Chondrocyte (in vitro differentiated cells): ENCODE measurements at regions not wholly inside any gene's neighbourhood (a gene's known extent, or its start where the extent isn't known, plus 50 kb on each side); places are given as distances from the start of the nearest gene placed in this dataset.

ENCODE experiments used
- DNase-seq: peaks from one replicate; pipeline ENCODE4 v3.0.0; 2021; ENCODE audit warnings: mixed read lengths, low spot score
- H3K27ac Mint-ChIP-seq: one replicate; pipeline ENCODE4 v1.8.0; 2021; ENCODE audit warnings: mild to moderate bottlenecking, moderate library complexity, mixed read lengths; ENCODE audit not compliant: unreplicated experiment
- H3K27me3 Mint-ChIP-seq: 2 replicates; pipeline ENCODE4 v1.8.0; 2021; ENCODE audit warnings: low read depth, mixed read lengths
- H3K36me3 Mint-ChIP-seq: 2 replicates; pipeline ENCODE4 v1.8.0; 2021; ENCODE audit warnings: low read depth, mixed read lengths
- H3K4me1 Mint-ChIP-seq: 2 replicates; pipeline ENCODE4 v1.8.0; 2021; ENCODE audit warnings: low read depth, mild to moderate bottlenecking, mixed read lengths
- H3K4me3 Mint-ChIP-seq: one replicate; pipeline ENCODE4 v1.8.0; 2021; ENCODE audit warnings: mild to moderate bottlenecking, moderate library complexity, mixed read lengths; ENCODE audit not compliant: unreplicated experiment
- H3K9me3 Mint-ChIP-seq: 2 replicates; pipeline ENCODE4 v1.8.0; 2021; ENCODE audit warnings: low read depth, mixed read lengths
- TF ChIP-seq, protein P1 (sequence below): fragments of 200-600 bp; sonication (generic); IDR thresholded peaks from 2 replicates; pipeline ENCODE4 v1.5.0; 2021; ENCODE audit warnings: antibody characterized with exemption, mild to moderate bottlenecking, moderate library complexity

DNA sequence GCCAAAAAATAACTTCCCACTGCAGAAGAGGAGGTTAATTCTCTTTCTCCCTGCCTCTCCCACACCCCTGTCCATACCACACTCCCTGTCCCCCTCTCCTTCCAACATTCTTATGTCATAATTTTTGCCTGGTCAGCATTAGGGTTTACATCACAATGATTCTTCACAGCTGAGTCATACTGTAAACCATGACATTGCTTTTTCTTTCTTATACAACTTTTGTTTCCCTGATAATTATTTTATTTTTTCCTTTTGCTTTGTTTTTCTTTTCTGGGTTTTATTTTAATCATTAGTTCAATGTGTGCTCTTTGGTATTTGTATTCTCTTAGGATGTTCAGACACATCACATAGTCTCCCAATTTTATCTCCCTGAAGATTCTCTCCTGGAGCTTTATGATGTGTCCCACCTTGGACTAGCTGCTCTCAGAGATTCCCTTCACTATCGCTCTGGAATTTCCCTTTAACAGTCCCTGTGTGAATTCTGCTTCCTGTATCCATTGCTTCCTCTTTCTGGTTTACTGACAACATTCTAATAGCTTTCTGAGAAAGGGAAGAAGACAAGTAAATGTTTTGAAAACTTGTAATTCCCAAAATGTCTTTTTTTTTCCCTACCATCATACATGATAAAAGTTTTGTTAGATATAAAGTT lies 70.7 kb downstream of the SOX2 start:
- no peaks in the 10 kb centered on the region for H3K9me3 Mint-ChIP-seq
- DNase-seq = no peak
- H3K4me3 Mint-ChIP-seq = peak overlapping the region; percentile 21
- no peaks in the 10 kb centered on the region for H3K27me3 Mint-ChIP-seq
- H3K36me3 Mint-ChIP-seq = no peaks in the 10 kb centered on the region
- H3K4me1 Mint-ChIP-seq = peaks cover 13% of the 10 kb centered on the region
- H3K27ac Mint-ChIP-seq = peak overlapping the region; percentile 49
- TF ChIP-seq, protein P1, sequence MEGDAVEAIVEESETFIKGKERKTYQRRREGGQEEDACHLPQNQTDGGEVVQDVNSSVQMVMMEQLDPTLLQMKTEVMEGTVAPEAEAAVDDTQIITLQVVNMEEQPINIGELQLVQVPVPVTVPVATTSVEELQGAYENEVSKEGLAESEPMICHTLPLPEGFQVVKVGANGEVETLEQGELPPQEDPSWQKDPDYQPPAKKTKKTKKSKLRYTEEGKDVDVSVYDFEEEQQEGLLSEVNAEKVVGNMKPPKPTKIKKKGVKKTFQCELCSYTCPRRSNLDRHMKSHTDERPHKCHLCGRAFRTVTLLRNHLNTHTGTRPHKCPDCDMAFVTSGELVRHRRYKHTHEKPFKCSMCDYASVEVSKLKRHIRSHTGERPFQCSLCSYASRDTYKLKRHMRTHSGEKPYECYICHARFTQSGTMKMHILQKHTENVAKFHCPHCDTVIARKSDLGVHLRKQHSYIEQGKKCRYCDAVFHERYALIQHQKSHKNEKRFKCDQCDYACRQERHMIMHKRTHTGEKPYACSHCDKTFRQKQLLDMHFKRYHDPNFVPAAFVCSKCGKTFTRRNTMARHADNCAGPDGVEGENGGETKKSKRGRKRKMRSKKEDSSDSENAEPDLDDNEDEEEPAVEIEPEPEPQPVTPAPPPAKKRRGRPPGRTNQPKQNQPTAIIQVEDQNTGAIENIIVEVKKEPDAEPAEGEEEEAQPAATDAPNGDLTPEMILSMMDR = no peak

DNA sequence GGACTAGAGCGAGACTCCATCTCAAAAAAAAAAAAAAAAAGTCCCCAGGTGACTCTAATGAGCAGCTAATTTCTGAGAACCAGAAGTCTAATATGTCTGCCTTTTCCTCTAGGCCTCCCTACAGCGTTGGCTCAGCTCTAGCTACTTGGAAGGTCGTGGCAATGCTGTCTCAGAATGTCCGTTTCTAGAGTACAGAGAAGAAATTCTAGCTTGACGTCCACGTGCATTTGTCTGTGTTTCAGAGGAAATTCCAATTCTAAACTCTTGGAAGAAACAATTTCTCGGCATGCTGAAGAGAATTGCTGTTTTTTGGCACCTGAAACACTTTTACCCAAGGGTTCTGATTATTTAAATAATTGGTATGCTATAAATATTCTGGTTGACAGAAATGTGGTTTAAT lies 78.8 kb downstream of the SOX2 start:
- no peaks in the 10 kb centered on the region for H3K9me3 Mint-ChIP-seq
- H3K36me3 Mint-ChIP-seq = no peaks in the 10 kb centered on the region
- no peak for DNase-seq
- peak overlapping the region; percentile 82 for H3K27ac Mint-ChIP-seq
- no peaks in the 10 kb centered on the region for H3K27me3 Mint-ChIP-seq
- no peak overlapping the region for H3K4me3 Mint-ChIP-seq
- TF ChIP-seq, protein P1 = no peak
- H3K4me1 Mint-ChIP-seq = peaks cover 16% of the 10 kb centered on the region

DNA sequence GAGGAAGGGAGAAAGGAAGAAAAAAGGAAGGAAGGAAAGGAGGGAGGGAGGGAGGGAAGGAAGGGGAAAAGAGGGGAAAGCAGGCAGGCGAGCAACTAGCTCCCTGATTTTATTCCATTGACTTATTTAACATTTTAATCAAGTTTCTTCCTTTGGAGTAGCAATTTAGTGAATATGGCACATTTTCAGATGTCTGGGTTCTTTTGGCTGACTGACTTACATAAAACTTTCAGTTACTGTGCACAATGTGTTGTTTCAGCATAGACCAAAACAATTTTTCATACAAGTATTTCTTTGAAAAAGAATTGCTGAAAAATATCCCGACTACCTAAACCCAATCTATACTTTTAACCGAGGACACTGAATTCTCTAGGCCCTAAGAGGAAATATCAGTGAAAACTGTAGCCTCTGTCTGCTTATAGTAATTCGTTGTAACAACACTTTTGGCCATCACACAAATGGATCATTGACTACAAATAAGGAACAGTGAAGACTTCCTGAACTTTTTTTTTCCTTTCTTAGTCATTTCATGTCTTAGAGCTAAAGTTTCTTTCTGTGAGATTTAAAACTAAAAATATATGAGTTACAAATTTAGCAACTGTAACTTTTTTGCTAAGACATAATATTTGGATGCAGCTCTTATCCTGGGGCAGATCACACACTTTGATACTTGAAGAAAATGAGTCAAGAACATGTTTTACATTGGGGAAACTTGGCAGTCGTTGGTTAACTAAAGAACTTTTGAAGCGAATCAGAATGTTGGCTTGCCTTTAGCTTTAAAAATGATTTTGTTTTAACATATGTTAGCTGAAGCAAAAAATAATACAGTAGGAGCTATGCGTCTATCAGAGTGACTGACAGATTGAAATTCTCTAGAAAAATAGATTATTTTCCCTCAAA lies 79.6 kb downstream of the SOX2 start:
- no peaks in the 10 kb centered on the region for H3K27me3 Mint-ChIP-seq
- peaks cover 16% of the 10 kb centered on the region for H3K4me1 Mint-ChIP-seq
- peak overlapping the region; percentile 82 for H3K27ac Mint-ChIP-seq
- H3K4me3 Mint-ChIP-seq = no peak overlapping the region
- no peak for DNase-seq
- H3K9me3 Mint-ChIP-seq = no peaks in the 10 kb centered on the region
- TF ChIP-seq, protein P1 = no peak
- H3K36me3 Mint-ChIP-seq = no peaks in the 10 kb centered on the region

DNA sequence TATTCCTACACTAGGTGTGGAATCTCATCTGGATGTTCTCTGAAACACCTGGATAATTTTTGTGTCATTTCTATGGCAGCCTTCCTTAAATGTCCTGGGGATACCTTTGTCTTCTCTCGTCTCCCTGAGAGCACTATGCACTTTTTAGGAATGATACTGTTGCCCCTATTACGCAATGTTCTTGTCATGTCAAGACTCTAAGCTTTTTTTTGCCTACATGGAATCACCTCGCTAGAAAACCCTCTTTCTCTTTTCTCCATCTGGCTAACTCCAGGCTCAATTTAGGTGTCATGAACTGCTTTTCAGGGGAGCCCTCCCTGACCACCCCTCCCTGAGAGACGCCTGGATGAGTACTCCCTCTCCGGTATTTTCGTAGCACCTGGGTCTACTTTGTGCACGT lies 81.3 kb downstream of the SOX2 start:
- peaks cover 16% of the 10 kb centered on the region for H3K4me1 Mint-ChIP-seq
- H3K27me3 Mint-ChIP-seq = no peaks in the 10 kb centered on the region
- TF ChIP-seq, protein P1 = no peak
- H3K9me3 Mint-ChIP-seq = no peaks in the 10 kb centered on the region
- H3K27ac Mint-ChIP-seq = no peak overlapping the region
- DNase-seq = no peak
- no peak overlapping the region for H3K4me3 Mint-ChIP-seq
- H3K36me3 Mint-ChIP-seq = no peaks in the 10 kb centered on the region

DNA sequence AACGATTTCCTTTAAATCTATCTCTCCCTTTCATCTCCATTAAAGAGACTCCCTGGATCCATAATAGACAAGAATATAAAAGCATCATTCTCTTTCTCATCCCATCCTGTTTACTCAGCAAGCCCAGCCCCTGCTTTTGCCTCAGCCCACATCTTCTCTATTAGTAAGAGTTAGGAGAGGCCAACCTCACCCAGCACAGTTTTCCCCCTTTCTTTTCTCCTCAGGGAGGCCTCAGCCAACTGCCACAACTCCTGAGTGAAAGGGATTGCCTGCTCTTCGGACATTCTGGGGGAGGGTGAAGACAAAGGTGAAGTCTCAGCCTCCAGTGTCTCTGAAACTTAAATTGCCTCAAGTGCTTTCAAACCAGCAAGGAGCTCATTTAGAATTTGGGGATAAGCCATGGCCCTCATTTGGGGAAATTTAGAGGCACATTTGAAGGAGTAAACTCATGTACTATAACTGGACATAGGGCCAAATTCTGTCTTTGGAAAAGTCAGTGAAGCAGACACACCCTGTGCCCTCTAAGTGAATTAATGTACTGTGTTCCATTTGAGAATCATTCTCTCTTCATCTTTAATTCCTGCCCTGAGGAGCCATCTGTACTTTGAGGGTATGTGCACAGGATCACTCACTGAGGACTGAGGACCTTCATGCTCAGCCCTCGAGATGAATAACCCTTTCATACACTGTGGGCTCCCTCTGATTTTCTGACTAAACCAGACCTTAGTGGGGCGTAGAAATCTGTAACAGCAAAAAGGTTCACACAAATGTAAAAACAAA lies 82.5 kb downstream of the SOX2 start:
- Mint-ChIP-seq H3K36me3 (no peaks in the 10 kb centered on the region), H3K4me3 (no peak overlapping the region), H3K27ac (no peak overlapping the region), H3K27me3 (no peaks in the 10 kb centered on the region), H3K9me3 (no peaks in the 10 kb centered on the region), H3K4me1 (peaks cover 16% of the 10 kb centered on the region)
- TF ChIP-seq, protein P1 = no peak
- no peak for DNase-seq
